IMR-90 (cell line): ENCODE measurements at regions not wholly inside any gene's neighbourhood (a gene's known extent, or its start where the extent isn't known, plus 50 kb on each side); places are given as distances from the start of the nearest gene placed in this dataset.
"Not testable (repeated sequence)": the region's sequence is repeated elsewhere in the genome, so short reads cannot be mapped to it uniquely, and the experiment has no call there.

ENCODE experiments used
- ATAC-seq: fragments of 200-7000 bp; cut with Tn5 transposase; 2 replicates; pipeline ENCODE4 v1.9.1; 2020; ENCODE audit warnings: low read depth, mild to moderate bottlenecking, moderate library complexity
- BruUV-seq: library from RNA; stranded (reverse); fragments of 400-500 nt; replicated peaks from 2 replicates; lab custom pipeline; 2021; lab: Mats Ljungman, UMichigan
- CTCF ChIA-PET: fragments of 300-600 bp; formaldehyde crosslinking; extraction: SDS; loops from one replicate; lab custom pipeline; 2021; ENCODE audit warnings: antibody characterized with exemption; lab: Yijun Ruan, JAX
- POLR2A ChIA-PET: fragments of 300-600 bp; sonication (Branson Sonifier 250); formaldehyde crosslinking; loops from one replicate; lab custom pipeline; 2022; ENCODE audit warnings: antibody characterized with exemption; ENCODE audit not compliant: unreplicated experiment; lab: Charles Lee
- DNase-seq: peaks from one replicate; pipeline ENCODE4 v3.0.0; 2013
- H2AFZ ChIP-seq: replicated peaks from 2 replicates; pipeline ENCODE3; 2013; ENCODE audit warnings: low read length, mild to moderate bottlenecking; ENCODE audit not compliant: poor library complexity
- H2AK5ac ChIP-seq: 2 replicates; pipeline ENCODE4 v1.6.1; 2013; ENCODE audit warnings: low read depth, low read length, inconsistent platforms
- H2AK9ac ChIP-seq: replicated peaks from 2 replicates; pipeline ENCODE3; 2013; ENCODE audit warnings: mild to moderate bottlenecking, low read depth, low read length, moderate library complexity; ENCODE audit not compliant: poor library complexity
- H2BK120ac ChIP-seq: 2 replicates; pipeline ENCODE4 v1.6.1; 2013; ENCODE audit warnings: low read depth, low read length, inconsistent platforms
- H2BK15ac ChIP-seq: 3 replicates; pipeline ENCODE4 v1.6.1; 2013; ENCODE audit warnings: low read depth, low read length, inconsistent platforms
- H2BK20ac ChIP-seq: 2 replicates; pipeline ENCODE4 v1.6.1; 2013; ENCODE audit warnings: low read depth, mild to moderate bottlenecking, inconsistent platforms, low read length, moderate library complexity
- H2BK5ac ChIP-seq: 2 replicates; pipeline ENCODE4 v1.6.1; 2013; ENCODE audit warnings: mild to moderate bottlenecking, low read depth, low read length, inconsistent platforms; ENCODE audit not compliant: poor library complexity, severe bottlenecking
- H3K14ac ChIP-seq: replicated peaks from 2 replicates; pipeline ENCODE4 v1.6.1; 2013; ENCODE audit warnings: low read depth, low read length, inconsistent platforms
- H3K18ac ChIP-seq: 2 replicates; pipeline ENCODE4 v1.6.1; 2013; ENCODE audit warnings: low read depth, low read length, control low read depth
- H3K23ac ChIP-seq: 2 replicates; pipeline ENCODE4 v1.6.1; 2013; ENCODE audit warnings: low read depth, low read length, inconsistent platforms
- H3K27ac ChIP-seq: 2 replicates; pipeline ENCODE4 v1.5.1; 2013; ENCODE audit warnings: mild to moderate bottlenecking, control low read depth, low read length; ENCODE audit not compliant: insufficient read depth
- H3K27me3 ChIP-seq: 2 replicates; pipeline ENCODE4 v1.6.1; 2013; ENCODE audit warnings: low read length; ENCODE audit not compliant: control insufficient read depth, insufficient read depth
- H3K36me3 ChIP-seq: 2 replicates; pipeline ENCODE4 v1.6.1; 2013; ENCODE audit warnings: low read length, mixed read lengths; ENCODE audit not compliant: control insufficient read depth, insufficient read depth
- H3K4ac ChIP-seq: 2 replicates; pipeline ENCODE4 v1.6.1; 2013; ENCODE audit warnings: low read depth, low read length, inconsistent platforms
- H3K4me1 ChIP-seq: 2 replicates; pipeline ENCODE4 v1.6.1; 2013; ENCODE audit warnings: low read length, mixed read lengths; ENCODE audit not compliant: control insufficient read depth, insufficient read depth
- H3K4me2 ChIP-seq: 2 replicates; pipeline ENCODE4 v1.6.1; 2013; ENCODE audit warnings: low read depth, mild to moderate bottlenecking, control low read depth, low read length, moderate library complexity
- H3K4me3 ChIP-seq: 2 replicates; pipeline ENCODE4 v1.5.1; 2013; ENCODE audit warnings: low read depth, mild to moderate bottlenecking, control low read depth, low read length, moderate library complexity; ENCODE audit not compliant: insufficient read depth
- H3K56ac ChIP-seq: 2 replicates; pipeline ENCODE4 v1.6.1; 2013; ENCODE audit warnings: low read length, inconsistent platforms; ENCODE audit not compliant: insufficient read depth; ENCODE audit errors: extremely low read depth
- H3K79me1 ChIP-seq, 2 experiments: 2 replicates each; pipeline ENCODE4 v1.6.1; 2013; ENCODE audit warnings: low read length in 2 of 2, inconsistent platforms in 1 of 2, low read depth in 1 of 2
- H3K9ac ChIP-seq: 2 replicates; pipeline ENCODE4 v1.6.1; 2013; ENCODE audit warnings: low read depth, low read length, control low read depth
- H3K9me1 ChIP-seq: 2 replicates; pipeline ENCODE4 v1.6.1; 2013; ENCODE audit warnings: low read length, inconsistent platforms; ENCODE audit not compliant: insufficient read depth
- H3K9me3 ChIP-seq: 2 replicates; pipeline ENCODE4 v1.6.1; 2013; ENCODE audit warnings: low read length; ENCODE audit not compliant: control insufficient read depth, insufficient read depth
- H4K20me1 ChIP-seq: 2 replicates; pipeline ENCODE4 v1.6.1; 2013; ENCODE audit warnings: low read length, inconsistent platforms; ENCODE audit not compliant: insufficient read depth
- H4K5ac ChIP-seq: 2 replicates; pipeline ENCODE4 v1.6.1; 2013; ENCODE audit warnings: mild to moderate bottlenecking, low read depth, low read length, control low read depth
- H4K8ac ChIP-seq, 2 experiments: 2 replicates each; pipeline ENCODE4 v1.6.1; 2013; ENCODE audit warnings: low read depth in 2 of 2, low read length in 2 of 2, control low read depth in 1 of 2, inconsistent platforms in 1 of 2
- H4K91ac ChIP-seq: 2 replicates; pipeline ENCODE4 v1.6.1; 2013; ENCODE audit warnings: low read depth, low read length, inconsistent platforms; ENCODE audit not compliant: insufficient read depth
- WGBS, 2 experiments: methylation state at CpG; one replicate each; pipeline versions ENCODE4 v1.1.5 to v1.1.7; 2013; ENCODE audit warnings: missing lambda C conversion rate in 2 of 2; ENCODE audit not compliant: insufficient read length in 1 of 2; ENCODE audit errors: extremely low coverage in 2 of 2; 5-methylcytosine and 5-hydroxymethylcytosine counted together
- dilution Hi-C: fragments of 300-500 bp; cut with HindIII; formaldehyde crosslinking; loops from one replicate; pipeline ENCODE4 v1.14.3; 2018; ENCODE audit warnings: low sequenced_read_pairs; ENCODE audit not compliant: unreplicated experiment
- in situ Hi-C: fragments of 300-500 bp; cut with MboI; formaldehyde crosslinking; loops from 3 replicates; pipeline ENCODE4 v1.14.3; 2019; ENCODE audit warnings: low sequenced_read_pairs, inconsistent platforms, mixed read lengths
- intact Hi-C: fragments of 100-400 bp; cut with micrococcal nuclease; formaldehyde crosslinking; loops from 2 replicates; pipeline ENCODE4 v1.10.0; 2022

GRCh38 chr21:19119259-19119658, 715.7 kb upstream of the TMPRSS15 start:
- H2BK120ac ChIP-seq, H3K23ac ChIP-seq, ATAC-seq, in situ Hi-C loops, H3K9me1 ChIP-seq, H3K4me2 ChIP-seq, H3K79me1 ChIP-seq, CTCF ChIA-PET, H3K36me3 ChIP-seq, H2BK15ac ChIP-seq, H3K9me3 ChIP-seq, H3K4ac ChIP-seq, H3K27me3 ChIP-seq, H3K4me3 ChIP-seq, H4K20me1 ChIP-seq, H3K27ac ChIP-seq, H3K18ac ChIP-seq, H3K14ac ChIP-seq, H2AK9ac ChIP-seq, H3K56ac ChIP-seq, DNase-seq, H4K8ac ChIP-seq, BruUV-seq, H3K4me1 ChIP-seq, H2AFZ ChIP-seq, intact Hi-C loops, H2BK20ac ChIP-seq, H3K9ac ChIP-seq, H2AK5ac ChIP-seq, H4K91ac ChIP-seq, dilution Hi-C loops, POLR2A ChIA-PET, H4K5ac ChIP-seq, H2BK5ac ChIP-seq: not testable (repeated sequence)
- no CpG with 5 or more reads among the region's 4 CpGs for WGBS, 2 experiments
